HEK293T (cell line): ENCODE measurements at regions not wholly inside any gene's neighbourhood (a gene's known extent, or its start where the extent isn't known, plus 50 kb on each side); places are given as distances from the start of the nearest gene placed in this dataset.

ENCODE experiments used
- CTCF ChIA-PET: fragments of 350-600 bp; formaldehyde crosslinking; extraction: SDS; loops from one replicate; lab custom pipeline; 2021; ENCODE audit warnings: antibody characterized with exemption, inconsistent platforms; lab: Yijun Ruan, JAX
- POLR2A ChIA-PET: fragments of 350-600 bp; formaldehyde crosslinking; extraction: SDS; loops from one replicate; lab custom pipeline; 2020; ENCODE audit warnings: antibody characterized with exemption, inconsistent platforms; lab: Yijun Ruan, JAX
- DNase-seq: peaks from one replicate; pipeline ENCODE4 v3.0.0; 2012; ENCODE audit warnings: mixed read lengths; ENCODE audit errors: extremely low spot score
- ARNT ChIP-seq: fragments of 450-650 bp; IDR thresholded peaks from 2 replicates; pipeline ENCODE4 v1.6.1; 2017; ENCODE audit warnings: mild to moderate bottlenecking
- BHLHE40 ChIP-seq: fragments of 450-650 bp; IDR thresholded peaks from 2 replicates; pipeline ENCODE4 v1.6.1; 2016; ENCODE audit warnings: mild to moderate bottlenecking, moderate library complexity, borderline replicate concordance
- CTBP1 ChIP-seq: fragments of 450-650 bp; IDR thresholded peaks from 2 replicates; pipeline ENCODE4 v1.6.1; 2016; ENCODE audit warnings: borderline replicate concordance
- ELF4 ChIP-seq: fragments of 450-650 bp; IDR thresholded peaks from 2 replicates; pipeline ENCODE4 v1.6.1; 2017; ENCODE audit warnings: antibody characterized with exemption
- FOXA1 ChIP-seq: fragments of 450-650 bp; IDR thresholded peaks from 2 replicates; pipeline ENCODE4 v1.6.1; 2016; ENCODE audit warnings: mild to moderate bottlenecking
- FOXK2 ChIP-seq: fragments of 450-650 bp; IDR thresholded peaks from 2 replicates; pipeline ENCODE4 v1.6.1; 2016; ENCODE audit warnings: mild to moderate bottlenecking
- FOXM1 ChIP-seq: fragments of 450-650 bp; IDR thresholded peaks from 2 replicates; pipeline ENCODE4 v1.6.1; 2017; ENCODE audit warnings: mild to moderate bottlenecking, borderline replicate concordance
- HDGF ChIP-seq: fragments of 450-650 bp; IDR thresholded peaks from 2 replicates; pipeline ENCODE4 v1.6.1; 2017; ENCODE audit warnings: antibody characterized with exemption, borderline replicate concordance
- L3MBTL2 ChIP-seq: fragments of 450-650 bp; conservative IDR thresholded peaks from 2 replicates; pipeline ENCODE4 v1.6.1; 2016; ENCODE audit warnings: mild to moderate bottlenecking
- LEF1 ChIP-seq: fragments of 450-650 bp; IDR thresholded peaks from 2 replicates; pipeline ENCODE4 v1.6.1; 2017; ENCODE audit warnings: mild to moderate bottlenecking, borderline replicate concordance
- NFRKB ChIP-seq: fragments of 450-650 bp; IDR thresholded peaks from 2 replicates; pipeline ENCODE4 v1.6.1; 2016; ENCODE audit warnings: mild to moderate bottlenecking, moderate library complexity
- PKNOX1 ChIP-seq: fragments of 450-650 bp; IDR thresholded peaks from 2 replicates; pipeline ENCODE4 v1.6.1; 2016
- SP1 ChIP-seq: fragments of 450-650 bp; IDR thresholded peaks from 2 replicates; pipeline ENCODE4 v1.6.1; 2017
- SUZ12 ChIP-seq: fragments of 450-650 bp; IDR thresholded peaks from 2 replicates; pipeline ENCODE4 v1.6.1; 2016; ENCODE audit warnings: mild to moderate bottlenecking
- TARDBP ChIP-seq: fragments of 450-650 bp; IDR thresholded peaks from 2 replicates; pipeline ENCODE4 v1.6.1; 2016
- ZNF384 ChIP-seq: fragments of 450-650 bp; IDR thresholded peaks from 2 replicates; pipeline ENCODE4 v1.6.1; 2016

- no peak for TF ChIP-seq HDGF
- TF ChIP-seq ZNF384, result no peak
- no peak for TF ChIP-seq L3MBTL2
- ChIA-PET POLR2A (no interaction called here), CTCF (no interaction called here)
Measured at GRCh38 chr18:56510108-56510507, 128.3 kb downstream of the TXNL1 start.

DNA sequence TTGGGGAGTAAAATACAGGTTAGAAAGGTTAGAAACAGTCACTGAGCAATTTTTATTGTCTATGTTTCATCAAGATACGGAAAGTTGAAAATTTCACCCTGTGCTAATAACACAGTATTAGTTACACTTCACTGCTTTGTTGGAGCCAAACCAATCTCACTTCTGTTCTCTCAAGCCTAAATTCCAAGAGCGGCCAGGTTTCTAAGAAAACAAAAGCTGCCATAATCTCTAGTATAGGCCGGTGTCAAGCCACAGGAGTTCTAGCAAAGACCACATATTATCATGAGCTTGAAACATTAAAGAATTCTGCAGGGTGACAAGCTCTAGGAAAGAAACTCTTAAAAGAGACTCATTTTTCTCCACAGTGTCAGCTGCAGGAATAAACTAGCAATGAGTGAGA is 128.7 kb downstream of the TXNL1 start:
- no peak for TF ChIP-seq BHLHE40
- TF ChIP-seq PKNOX1, result no peak
- no peak for DNase-seq
- ChIA-PET CTCF (no interaction called here), POLR2A (no interaction called here)

More at GRCh38 chr18:56510108-56510507, 128.3 kb downstream of the TXNL1 start:
- DNase-seq, result no peak

DNA sequence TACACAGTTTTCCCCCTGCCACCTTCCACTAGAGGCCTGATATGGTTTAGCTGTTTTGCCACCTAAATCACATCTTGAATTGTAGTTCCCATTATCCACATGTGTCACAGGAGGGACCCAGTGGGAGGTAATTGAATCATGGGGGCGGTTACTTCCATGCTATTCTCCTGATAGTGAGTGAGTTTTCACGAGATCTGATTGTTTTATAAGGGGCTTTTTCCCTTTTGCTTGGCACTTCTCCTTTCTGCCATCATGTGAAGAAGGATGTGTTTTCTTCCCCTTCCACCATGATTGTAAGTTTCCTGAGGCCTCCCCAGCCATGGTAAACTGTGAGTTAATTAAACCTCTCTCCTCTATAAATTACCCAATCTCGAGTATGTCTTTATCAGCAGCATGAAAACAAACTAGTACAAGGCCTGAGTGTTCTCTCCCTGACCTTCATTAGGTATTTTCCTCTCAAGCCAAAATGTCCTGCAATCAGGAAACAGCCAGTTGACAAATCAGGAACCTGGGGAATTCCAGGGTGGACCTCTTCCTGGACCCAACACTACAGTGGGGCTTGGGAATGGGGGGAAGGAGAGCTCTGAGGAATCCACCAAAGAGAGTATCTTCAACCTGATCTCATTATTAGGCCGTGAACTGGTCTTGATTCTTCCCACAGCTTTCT is 129.9 kb downstream of the TXNL1 start:
- no peak for DNase-seq
- POLR2A ChIA-PET, result no interaction called here
- TF ChIP-seq NFRKB, result no peak
- CTCF ChIA-PET, result no interaction called here

DNA sequence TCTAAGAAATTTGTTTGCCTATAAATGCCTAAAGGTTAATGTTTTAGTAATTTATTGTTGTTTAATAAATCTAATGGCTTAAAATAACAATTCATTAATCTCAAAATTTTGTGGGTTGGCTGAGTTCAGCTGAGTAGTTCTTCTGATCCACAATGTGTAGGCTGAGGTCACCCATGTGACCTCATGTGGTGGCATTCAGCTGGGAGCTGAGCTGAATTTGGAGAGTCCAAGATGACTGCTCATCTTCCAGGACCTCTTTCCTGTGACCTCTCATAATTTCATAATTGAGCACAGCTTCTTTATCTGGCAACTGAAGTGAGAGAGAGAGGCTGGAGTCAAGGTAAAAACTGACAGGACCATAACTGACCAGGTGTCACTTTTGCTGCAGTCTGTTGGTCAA is 132.4 kb downstream of the TXNL1 start:
- no peak for DNase-seq

DNA sequence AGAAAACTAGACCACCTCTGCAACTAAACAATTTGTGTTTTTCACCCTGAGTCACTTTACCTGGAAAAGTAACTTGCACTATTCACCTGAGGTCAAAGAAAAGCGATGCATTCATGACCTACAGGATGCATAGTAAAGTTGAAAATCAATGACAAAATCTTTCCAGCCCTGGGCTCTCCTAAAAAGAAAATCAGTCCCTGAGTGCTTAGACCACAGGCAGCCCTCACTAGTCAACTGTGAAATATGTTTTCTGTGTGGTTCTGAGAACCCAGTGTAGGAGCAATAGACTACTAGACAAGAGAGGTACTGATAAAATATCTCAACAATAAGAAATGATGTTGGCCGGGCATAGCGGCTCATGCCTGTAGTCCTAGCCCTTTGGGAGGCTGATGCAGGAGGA is 133.1 kb downstream of the TXNL1 start:
- CTCF ChIA-PET, result no interaction called here
- TF ChIP-seq FOXA1 (no peak), L3MBTL2 (no peak), SUZ12 (no peak), PKNOX1 (no peak), CTBP1 (no peak), FOXM1 (no peak), BHLHE40 (no peak)
- no peak for DNase-seq
- POLR2A ChIA-PET, result no interaction called here

More for the DNA sequence above, 132.4 kb downstream of the TXNL1 start:
- POLR2A ChIA-PET, result no interaction called here
- TF ChIP-seq SP1, result no peak
- no peak for TF ChIP-seq FOXA1
- no peak for TF ChIP-seq ARNT
- TF ChIP-seq LEF1, result no peak
- no peak for TF ChIP-seq HDGF
- no peak for TF ChIP-seq FOXM1
- CTCF ChIA-PET, result no interaction called here

- CTCF ChIA-PET, result no interaction called here
- POLR2A ChIA-PET, result no interaction called here
- TF ChIP-seq SUZ12 (no peak), FOXK2 (no peak), CTBP1 (no peak), PKNOX1 (no peak), FOXM1 (no peak), HDGF (no peak), ZNF384 (no peak), L3MBTL2 (no peak), TARDBP (no peak), SP1 (no peak), BHLHE40 (no peak), ARNT (no peak), ELF4 (no peak), FOXA1 (no peak), NFRKB (no peak)
- DNase-seq, result no peak
Measured at GRCh38 chr18:56501896-56502295, 136.5 kb downstream of the TXNL1 start.

DNA sequence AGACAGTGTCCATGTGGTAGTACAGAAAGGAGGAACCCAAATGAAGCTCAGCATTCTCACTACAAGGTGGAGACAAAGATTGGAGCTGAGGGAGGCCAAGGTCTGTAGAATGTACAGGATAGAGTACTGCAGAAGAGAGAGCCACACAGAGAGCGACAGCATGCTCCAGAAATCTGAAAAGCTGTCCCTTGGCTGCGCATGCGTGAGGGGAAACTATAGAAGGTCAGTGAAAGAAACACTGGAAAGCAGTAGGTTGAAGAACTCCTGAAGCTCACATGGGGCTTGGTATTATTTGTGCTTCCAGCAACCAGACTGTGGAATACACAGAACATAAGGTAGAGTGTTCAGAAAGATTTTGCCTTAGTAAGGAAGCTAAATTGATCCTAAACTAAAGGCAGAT is 142.5 kb downstream of the TXNL1 start:
- no peak for TF ChIP-seq FOXA1
- no peak for TF ChIP-seq ELF4
- TF ChIP-seq BHLHE40, result no peak
- no peak for TF ChIP-seq SP1
- TF ChIP-seq LEF1, result no peak
- no peak for DNase-seq
- POLR2A ChIA-PET, result no interaction called here
- CTCF ChIA-PET, result no interaction called here

DNA sequence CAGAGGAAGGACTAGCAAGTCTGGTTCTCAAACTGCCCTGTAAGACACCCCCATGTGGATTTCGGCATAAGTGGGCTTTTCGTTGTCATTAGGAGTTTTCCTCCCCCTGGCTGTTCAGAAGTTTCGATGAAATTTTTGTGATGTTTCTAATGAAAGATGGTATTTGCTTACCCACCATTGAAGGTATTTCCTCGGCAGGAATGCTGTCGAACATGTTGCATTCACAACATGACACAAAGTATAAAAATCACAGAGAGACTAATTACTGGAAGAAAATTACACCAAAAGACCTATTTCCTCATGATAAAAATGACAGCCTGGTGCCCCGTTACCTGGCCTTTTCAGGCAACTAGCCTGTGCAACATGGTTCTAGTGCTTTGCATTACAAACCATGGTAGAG is 144.9 kb downstream of the TXNL1 start:
- TF ChIP-seq LEF1 (no peak), SP1 (no peak), FOXA1 (no peak), ELF4 (no peak)
- ChIA-PET CTCF (no interaction called here), POLR2A (no interaction called here)
- no peak for DNase-seq
